IMR-90 (cell line): ENCODE measurements at regions not wholly inside any gene's neighbourhood (a gene's known extent, or its start where the extent isn't known, plus 50 kb on each side); places are given as distances from the start of the nearest gene placed in this dataset.

Experiments
- ATAC-seq: fragments of 200-7000 bp; cut with Tn5 transposase; 2 replicates; pipeline ENCODE4 v1.9.1; 2020; ENCODE audit warnings: low read depth, mild to moderate bottlenecking, moderate library complexity
- BruUV-seq: library from RNA; stranded (reverse); fragments of 400-500 nt; replicated peaks from 2 replicates; lab custom pipeline; 2021; lab: Mats Ljungman, UMichigan
- CTCF ChIA-PET: fragments of 300-600 bp; formaldehyde crosslinking; extraction: SDS; loops from one replicate; lab custom pipeline; 2021; ENCODE audit warnings: antibody characterized with exemption; lab: Yijun Ruan, JAX
- POLR2A ChIA-PET: fragments of 300-600 bp; sonication (Branson Sonifier 250); formaldehyde crosslinking; loops from one replicate; lab custom pipeline; 2022; ENCODE audit warnings: antibody characterized with exemption; ENCODE audit not compliant: unreplicated experiment; lab: Charles Lee
- DNase-seq: peaks from one replicate; pipeline ENCODE4 v3.0.0; 2013
- H2AFZ ChIP-seq: replicated peaks from 2 replicates; pipeline ENCODE3; 2013; ENCODE audit warnings: low read length, mild to moderate bottlenecking; ENCODE audit not compliant: poor library complexity
- H2AK5ac ChIP-seq: 2 replicates; pipeline ENCODE4 v1.6.1; 2013; ENCODE audit warnings: low read depth, low read length, inconsistent platforms
- H2AK9ac ChIP-seq: replicated peaks from 2 replicates; pipeline ENCODE3; 2013; ENCODE audit warnings: mild to moderate bottlenecking, low read depth, low read length, moderate library complexity; ENCODE audit not compliant: poor library complexity
- H2BK120ac ChIP-seq: 2 replicates; pipeline ENCODE4 v1.6.1; 2013; ENCODE audit warnings: low read depth, low read length, inconsistent platforms
- H2BK15ac ChIP-seq: 3 replicates; pipeline ENCODE4 v1.6.1; 2013; ENCODE audit warnings: low read depth, low read length, inconsistent platforms
- H2BK20ac ChIP-seq: 2 replicates; pipeline ENCODE4 v1.6.1; 2013; ENCODE audit warnings: low read depth, mild to moderate bottlenecking, inconsistent platforms, low read length, moderate library complexity
- H2BK5ac ChIP-seq: 2 replicates; pipeline ENCODE4 v1.6.1; 2013; ENCODE audit warnings: mild to moderate bottlenecking, low read depth, low read length, inconsistent platforms; ENCODE audit not compliant: poor library complexity, severe bottlenecking
- H3K14ac ChIP-seq: replicated peaks from 2 replicates; pipeline ENCODE4 v1.6.1; 2013; ENCODE audit warnings: low read depth, low read length, inconsistent platforms
- H3K18ac ChIP-seq: 2 replicates; pipeline ENCODE4 v1.6.1; 2013; ENCODE audit warnings: low read depth, low read length, control low read depth
- H3K23ac ChIP-seq: 2 replicates; pipeline ENCODE4 v1.6.1; 2013; ENCODE audit warnings: low read depth, low read length, inconsistent platforms
- H3K27ac ChIP-seq: 2 replicates; pipeline ENCODE4 v1.5.1; 2013; ENCODE audit warnings: mild to moderate bottlenecking, control low read depth, low read length; ENCODE audit not compliant: insufficient read depth
- H3K27me3 ChIP-seq: 2 replicates; pipeline ENCODE4 v1.6.1; 2013; ENCODE audit warnings: low read length; ENCODE audit not compliant: control insufficient read depth, insufficient read depth
- H3K36me3 ChIP-seq: 2 replicates; pipeline ENCODE4 v1.6.1; 2013; ENCODE audit warnings: low read length, mixed read lengths; ENCODE audit not compliant: control insufficient read depth, insufficient read depth
- H3K4ac ChIP-seq: 2 replicates; pipeline ENCODE4 v1.6.1; 2013; ENCODE audit warnings: low read depth, low read length, inconsistent platforms
- H3K4me1 ChIP-seq: 2 replicates; pipeline ENCODE4 v1.6.1; 2013; ENCODE audit warnings: low read length, mixed read lengths; ENCODE audit not compliant: control insufficient read depth, insufficient read depth
- H3K4me2 ChIP-seq: 2 replicates; pipeline ENCODE4 v1.6.1; 2013; ENCODE audit warnings: low read depth, mild to moderate bottlenecking, control low read depth, low read length, moderate library complexity
- H3K4me3 ChIP-seq: 2 replicates; pipeline ENCODE4 v1.5.1; 2013; ENCODE audit warnings: low read depth, mild to moderate bottlenecking, control low read depth, low read length, moderate library complexity; ENCODE audit not compliant: insufficient read depth
- H3K56ac ChIP-seq: 2 replicates; pipeline ENCODE4 v1.6.1; 2013; ENCODE audit warnings: low read length, inconsistent platforms; ENCODE audit not compliant: insufficient read depth; ENCODE audit errors: extremely low read depth
- H3K79me1 ChIP-seq, 2 experiments: 2 replicates each; pipeline ENCODE4 v1.6.1; 2013; ENCODE audit warnings: low read length in 2 of 2, inconsistent platforms in 1 of 2, low read depth in 1 of 2
- H3K9ac ChIP-seq: 2 replicates; pipeline ENCODE4 v1.6.1; 2013; ENCODE audit warnings: low read depth, low read length, control low read depth
- H3K9me1 ChIP-seq: 2 replicates; pipeline ENCODE4 v1.6.1; 2013; ENCODE audit warnings: low read length, inconsistent platforms; ENCODE audit not compliant: insufficient read depth
- H3K9me3 ChIP-seq: 2 replicates; pipeline ENCODE4 v1.6.1; 2013; ENCODE audit warnings: low read length; ENCODE audit not compliant: control insufficient read depth, insufficient read depth
- H4K20me1 ChIP-seq: 2 replicates; pipeline ENCODE4 v1.6.1; 2013; ENCODE audit warnings: low read length, inconsistent platforms; ENCODE audit not compliant: insufficient read depth
- H4K5ac ChIP-seq: 2 replicates; pipeline ENCODE4 v1.6.1; 2013; ENCODE audit warnings: mild to moderate bottlenecking, low read depth, low read length, control low read depth
- H4K8ac ChIP-seq, 2 experiments: 2 replicates each; pipeline ENCODE4 v1.6.1; 2013; ENCODE audit warnings: low read depth in 2 of 2, low read length in 2 of 2, control low read depth in 1 of 2, inconsistent platforms in 1 of 2
- H4K91ac ChIP-seq: 2 replicates; pipeline ENCODE4 v1.6.1; 2013; ENCODE audit warnings: low read depth, low read length, inconsistent platforms; ENCODE audit not compliant: insufficient read depth
- BHLHE40 ChIP-seq: fragments of 150-350 bp; IDR thresholded peaks from 2 replicates; pipeline ENCODE4 v1.6.1; 2016; ENCODE audit warnings: mild to moderate bottlenecking, low read depth, low read length
- CEBPB ChIP-seq: IDR thresholded peaks from 2 replicates; pipeline ENCODE4 v1.6.1; 2012; ENCODE audit warnings: low read depth, low read length, improper control_type of control experiment
- CTCF ChIP-seq: conservative IDR thresholded peaks from 2 replicates; pipeline ENCODE4 v1.5.1; 2012; ENCODE audit warnings: mild to moderate bottlenecking, low read depth, low read length, improper control_type of control experiment
- FOS ChIP-seq: fragments of 150-350 bp; IDR thresholded peaks from 2 replicates; pipeline ENCODE4 v1.6.1; 2016; ENCODE audit warnings: low read depth, low read length
- MAZ ChIP-seq: IDR thresholded peaks from 2 replicates; pipeline ENCODE4 v1.6.1; 2012; ENCODE audit warnings: low read depth, mild to moderate bottlenecking, low read length, improper control_type of control experiment, moderate library complexity, borderline replicate concordance
- RAD21 ChIP-seq: IDR thresholded peaks from 2 replicates; pipeline ENCODE4 v1.6.1; 2012; ENCODE audit warnings: low read length, improper control_type of control experiment
- RCOR1 ChIP-seq: IDR thresholded peaks from 2 replicates; pipeline ENCODE4 v1.6.1; 2012; ENCODE audit warnings: mild to moderate bottlenecking, low read length, improper control_type of control experiment; ENCODE audit not compliant: insufficient replicate concordance
- WGBS, 2 experiments: methylation state at CpG; one replicate each; pipeline versions ENCODE4 v1.1.5 to v1.1.7; 2013; ENCODE audit warnings: missing lambda C conversion rate in 2 of 2; ENCODE audit not compliant: insufficient read length in 1 of 2; ENCODE audit errors: extremely low coverage in 2 of 2; 5-methylcytosine and 5-hydroxymethylcytosine counted together
- dilution Hi-C: fragments of 300-500 bp; cut with HindIII; formaldehyde crosslinking; loops from one replicate; pipeline ENCODE4 v1.14.3; 2018; ENCODE audit warnings: low sequenced_read_pairs; ENCODE audit not compliant: unreplicated experiment
- in situ Hi-C: fragments of 300-500 bp; cut with MboI; formaldehyde crosslinking; loops from 3 replicates; pipeline ENCODE4 v1.14.3; 2019; ENCODE audit warnings: low sequenced_read_pairs, inconsistent platforms, mixed read lengths
- intact Hi-C: fragments of 100-400 bp; cut with micrococcal nuclease; formaldehyde crosslinking; loops from 2 replicates; pipeline ENCODE4 v1.10.0; 2022
- TF ChIP-seq, protein P1 (sequence below): fragments of 150-350 bp; IDR thresholded peaks from 2 replicates; pipeline ENCODE4 v1.6.1; 2017; ENCODE audit warnings: mild to moderate bottlenecking, antibody characterized with exemption, low read length, low read depth

- H3K27me3 ChIP-seq, result no peaks in the 10 kb centered on the region
- H3K4me3 ChIP-seq, result no peak overlapping the region
- H3K79me1 ChIP-seq, result no peaks in the 10 kb centered on the region
- intact Hi-C loops (no loop called here), in situ Hi-C loops (no loop called here), dilution Hi-C loops (no loop called here)
- no peak overlapping the region for H3K23ac ChIP-seq
- ChIA-PET POLR2A (no interaction called here), CTCF (no interaction called here)
- DNase-seq (no peak), ATAC-seq (no peak)
- H3K56ac ChIP-seq, result no peak overlapping the region
- WGBS, 2 experiments, result 40% methylated on average over 1 of the region's 1 CpG; no CpG with 5 or more reads in 1 of the 2 experiments
- no peak overlapping the region for H2AK5ac ChIP-seq
- H2AK9ac ChIP-seq, result no peak overlapping the region
- H4K5ac ChIP-seq, result no peak overlapping the region
- no peak overlapping the region for H3K27ac ChIP-seq
- BruUV-seq, result no TSS peak
- H4K20me1 ChIP-seq, result no peaks in the 10 kb centered on the region
- no peak overlapping the region for H2BK5ac ChIP-seq
- H3K4me2 ChIP-seq, result no peak overlapping the region
- H2AFZ ChIP-seq, result no peak overlapping the region
- no peak overlapping the region for H3K14ac ChIP-seq
- H3K4ac ChIP-seq, result no peak overlapping the region
- no peak overlapping the region for H3K18ac ChIP-seq
- no peak overlapping the region for H4K8ac ChIP-seq
- no peak overlapping the region for H2BK120ac ChIP-seq
- TF ChIP-seq CEBPB (no peak), BHLHE40 (no peak), FOS (no peak), RCOR1 (no peak), RAD21 (no peak), MAZ (no peak), CTCF (no peak)
- TF ChIP-seq, protein P1, sequence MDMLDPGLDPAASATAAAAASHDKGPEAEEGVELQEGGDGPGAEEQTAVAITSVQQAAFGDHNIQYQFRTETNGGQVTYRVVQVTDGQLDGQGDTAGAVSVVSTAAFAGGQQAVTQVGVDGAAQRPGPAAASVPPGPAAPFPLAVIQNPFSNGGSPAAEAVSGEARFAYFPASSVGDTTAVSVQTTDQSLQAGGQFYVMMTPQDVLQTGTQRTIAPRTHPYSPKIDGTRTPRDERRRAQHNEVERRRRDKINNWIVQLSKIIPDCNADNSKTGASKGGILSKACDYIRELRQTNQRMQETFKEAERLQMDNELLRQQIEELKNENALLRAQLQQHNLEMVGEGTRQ, result no peak
- no peaks in the 10 kb centered on the region for H3K4me1 ChIP-seq
- no peaks in the 10 kb centered on the region for H3K36me3 ChIP-seq
- H2BK15ac ChIP-seq, result no peak overlapping the region
- no peak overlapping the region for H4K91ac ChIP-seq
- no peak overlapping the region for H2BK20ac ChIP-seq
- H3K9me1 ChIP-seq, result no peaks in the 10 kb centered on the region
- H3K9me3 ChIP-seq, result peaks cover 13% of the 10 kb centered on the region
- no peak overlapping the region for H3K9ac ChIP-seq
These were observed 179.4 kb upstream of the LRRN1 start for GRCh38 chr3:3619815-3620214.
